Urothelium cell line (cell line): ENCODE measurements at regions not wholly inside any gene's neighbourhood (a gene's known extent, or its start where the extent isn't known, plus 50 kb on each side); places are given as distances from the start of the nearest gene placed in this dataset.
A peak's percentile ranks its signal among the peaks of the same experiment; 100 is the strongest.
"Not testable (repeated sequence)": the region's sequence is repeated elsewhere in the genome, so short reads cannot be mapped to it uniquely, and the experiment has no call there.

ENCODE experiments used
- DNase-seq: peaks from one replicate; pipeline ENCODE4 v3.0.0; 2011; ENCODE audit warnings: low spot score, mixed read lengths
- FAIRE-seq: peaks from 2 replicates; lab custom pipeline; 2011; peaks lifted over from hg19 to GRCh38; lab: Jason Lieb, UNC

DNA sequence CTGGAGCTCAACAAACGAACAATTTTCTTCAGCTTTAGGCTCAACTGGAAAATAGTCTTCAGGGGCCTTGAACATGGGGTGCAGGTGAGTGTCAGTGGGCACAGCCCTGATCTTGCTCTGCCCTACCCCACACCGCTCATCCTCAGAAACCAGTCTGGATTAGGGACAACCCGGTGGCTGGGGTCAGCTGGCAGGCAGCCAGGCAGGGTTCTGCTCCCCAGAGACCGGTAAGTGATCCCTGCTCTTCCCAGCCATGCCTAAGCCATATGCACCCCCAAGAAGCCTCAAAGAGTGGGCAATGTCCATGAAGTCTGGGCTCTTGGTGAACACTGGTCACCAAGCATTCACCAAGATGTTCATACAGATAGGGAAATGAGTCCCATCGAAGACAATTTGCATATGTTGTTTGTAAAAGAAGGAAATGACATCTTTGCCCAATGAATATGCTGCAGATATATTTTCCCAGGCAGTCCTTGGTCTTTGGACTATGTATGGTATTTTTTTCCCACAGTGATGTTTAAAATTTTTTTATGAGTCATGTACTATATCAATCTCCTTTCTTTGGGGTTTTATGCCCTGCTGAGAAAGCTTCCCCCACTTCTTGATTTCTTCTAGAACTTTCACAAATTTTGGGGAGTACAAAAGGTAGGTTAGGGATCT is 63.9 kb upstream of the VASH1 start:
- FAIRE-seq (no peak), DNase-seq (no peak)

DNA sequence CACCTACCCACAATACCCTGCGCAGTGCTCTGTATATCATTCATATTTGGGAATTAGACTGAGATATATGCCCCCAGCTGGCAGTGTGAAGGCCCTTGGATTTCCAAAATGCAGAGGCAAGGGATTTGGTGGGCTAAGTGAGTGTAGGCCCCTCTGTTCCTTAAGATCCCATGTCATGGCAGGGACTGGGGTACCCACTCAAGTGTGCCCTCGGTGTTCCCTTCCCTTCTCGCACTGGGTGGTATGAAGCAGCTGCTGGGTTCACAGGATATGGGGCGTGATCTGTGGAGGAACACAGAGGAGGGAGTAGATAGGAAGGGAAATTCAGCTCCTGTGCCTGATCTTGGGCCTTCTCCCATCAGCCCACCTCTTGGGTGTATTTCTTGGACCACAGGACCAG is 63.1 kb upstream of the VASH1 start:
- FAIRE-seq (no peak), DNase-seq (no peak)

DNA sequence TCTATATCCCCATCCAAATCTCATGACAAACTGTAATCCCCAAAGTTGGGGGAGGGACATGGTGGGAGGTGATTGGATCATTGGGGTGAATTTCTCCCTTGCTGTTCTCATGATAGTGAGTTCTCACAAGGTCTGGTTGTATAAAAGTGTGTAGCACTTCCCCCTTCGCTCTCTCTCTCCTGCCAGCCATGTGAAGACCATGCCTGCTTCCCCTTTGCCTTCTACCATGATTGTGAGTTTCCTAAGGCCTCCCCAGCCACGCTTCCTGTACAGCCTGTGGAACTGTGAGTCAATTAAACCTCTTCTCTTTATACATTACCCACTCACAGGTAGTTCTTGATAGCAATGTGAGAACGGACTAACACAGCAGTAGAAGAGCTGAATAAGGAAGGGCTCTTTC is 62.6 kb upstream of the VASH1 start:
- FAIRE-seq = no peak
- no peak for DNase-seq

DNA sequence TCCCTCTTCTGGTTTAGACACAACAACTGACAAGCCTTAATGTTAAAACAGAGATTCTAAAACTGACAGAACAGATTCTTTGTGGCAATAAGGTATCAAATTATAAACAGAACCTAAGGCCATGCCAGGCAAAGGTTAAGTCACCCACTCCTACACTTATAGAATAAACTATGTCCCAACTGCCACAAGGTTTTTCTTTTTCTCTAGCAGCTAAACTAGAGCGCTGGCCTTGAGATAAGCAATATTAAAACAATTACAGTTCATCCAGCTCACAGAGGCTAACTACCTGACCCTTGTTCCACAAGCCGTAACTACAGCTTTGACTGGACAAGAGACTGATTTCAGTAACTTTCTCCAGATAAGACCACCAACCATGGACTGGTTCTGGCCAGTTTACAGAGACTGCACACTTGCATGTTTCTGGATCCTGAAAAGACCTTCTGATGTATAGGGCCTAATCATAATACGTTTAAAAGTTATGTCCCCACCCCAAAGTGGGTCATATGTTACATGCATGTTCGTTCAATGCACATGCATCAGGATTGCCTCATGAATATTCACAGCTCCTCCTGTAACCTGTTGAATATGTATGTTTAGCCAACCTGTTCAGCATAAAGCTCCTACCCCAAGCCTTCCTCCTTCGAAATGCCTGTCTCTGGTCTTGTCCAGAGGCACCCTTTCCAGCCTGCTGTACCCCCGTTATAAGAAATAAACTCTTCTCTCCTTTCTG is 61.9 kb upstream of the VASH1 start:
- DNase-seq (no peak), FAIRE-seq (no peak)

DNA sequence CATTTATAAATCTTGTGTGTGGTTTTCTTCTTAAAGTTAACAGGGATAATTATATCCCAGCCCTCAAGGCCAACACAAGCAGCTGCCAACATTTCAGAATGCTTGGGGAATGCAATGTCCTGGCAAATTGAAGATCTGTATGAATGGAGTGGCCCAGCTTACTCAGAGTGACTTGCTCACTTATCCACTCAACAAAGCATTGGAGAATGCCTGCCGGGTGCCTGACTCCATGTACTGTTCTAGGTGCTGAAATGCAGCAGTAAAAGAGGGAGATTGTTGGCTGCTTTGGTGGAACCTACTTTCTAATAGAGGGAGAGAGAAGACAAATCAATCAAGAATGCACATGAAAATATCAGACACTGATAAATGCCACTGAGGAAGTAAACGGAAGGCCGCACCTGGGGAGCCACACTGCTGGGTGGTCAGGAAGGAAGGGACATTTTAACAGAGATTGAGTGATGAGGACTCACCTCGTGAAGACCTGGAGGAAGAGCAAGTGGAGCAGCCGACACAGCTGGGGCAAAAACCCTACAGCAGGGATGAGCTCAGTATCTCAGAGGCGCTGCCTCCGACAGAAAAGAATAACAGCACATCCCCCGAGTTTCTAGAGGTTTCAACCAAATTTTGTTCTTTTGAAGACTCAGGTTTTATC is 61.2 kb upstream of the VASH1 start:
- FAIRE-seq (no peak), DNase-seq (no peak)

DNA sequence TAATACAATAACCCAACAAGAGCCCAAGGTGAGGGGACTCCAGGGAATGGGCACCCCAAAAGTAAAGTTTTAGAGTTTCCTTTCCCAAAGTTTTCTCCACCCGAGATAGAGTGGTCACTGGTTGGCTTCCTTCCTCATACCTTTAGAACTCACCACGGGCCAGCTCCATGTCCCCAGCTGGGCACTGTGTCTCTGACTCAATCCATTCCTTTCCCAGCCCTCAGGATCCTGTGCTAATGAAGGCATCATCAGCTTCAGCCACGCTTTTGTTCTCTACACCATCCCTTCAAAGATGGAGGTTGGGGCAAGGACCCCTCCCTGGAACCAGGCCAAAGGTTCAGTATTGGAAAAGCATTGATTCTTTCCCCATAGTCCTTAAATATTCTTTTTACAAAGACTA is 59.8 kb upstream of the VASH1 start:
- no peak for FAIRE-seq
- DNase-seq = no peak

DNA sequence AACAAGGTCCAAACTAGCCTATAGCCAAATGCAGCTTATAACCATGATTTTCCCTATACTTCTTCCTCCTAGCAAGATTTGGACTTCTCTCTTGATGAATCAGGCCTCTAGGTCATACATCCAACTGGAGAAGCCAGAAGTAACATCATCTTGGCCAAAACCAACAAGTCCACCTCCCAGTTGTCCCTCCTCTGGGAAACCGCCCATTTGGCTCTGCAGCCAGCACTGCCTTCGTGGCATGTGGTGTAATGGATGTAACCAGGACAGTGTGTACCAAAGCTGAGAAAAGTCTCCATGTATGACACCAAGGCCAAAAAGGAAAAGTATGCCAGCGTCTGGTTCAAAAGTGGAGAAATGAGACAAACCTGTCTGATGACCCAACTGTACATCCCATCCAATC is 59.3 kb upstream of the VASH1 start:
- FAIRE-seq = peak; percentile 74
- no peak for DNase-seq

DNA sequence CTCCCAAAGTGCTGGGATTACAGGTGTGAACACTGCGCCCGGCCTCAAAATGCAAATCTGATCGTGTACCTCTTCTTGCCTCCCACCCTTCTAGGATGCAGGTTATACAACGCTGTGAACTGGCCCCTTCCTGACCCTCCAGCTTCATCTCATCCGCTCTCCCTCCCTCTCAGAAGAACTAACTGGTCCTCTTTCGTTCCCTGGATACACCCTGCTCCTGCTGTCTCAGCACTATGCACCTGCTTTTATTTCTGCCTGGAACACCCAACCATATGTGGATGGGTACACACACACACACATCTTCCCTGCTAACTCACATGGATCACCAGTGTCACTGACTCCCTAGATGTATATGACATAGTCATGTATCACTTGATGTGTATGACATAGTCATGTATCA is 56.1 kb upstream of the VASH1 start:
- FAIRE-seq = peak; percentile 97

DNA sequence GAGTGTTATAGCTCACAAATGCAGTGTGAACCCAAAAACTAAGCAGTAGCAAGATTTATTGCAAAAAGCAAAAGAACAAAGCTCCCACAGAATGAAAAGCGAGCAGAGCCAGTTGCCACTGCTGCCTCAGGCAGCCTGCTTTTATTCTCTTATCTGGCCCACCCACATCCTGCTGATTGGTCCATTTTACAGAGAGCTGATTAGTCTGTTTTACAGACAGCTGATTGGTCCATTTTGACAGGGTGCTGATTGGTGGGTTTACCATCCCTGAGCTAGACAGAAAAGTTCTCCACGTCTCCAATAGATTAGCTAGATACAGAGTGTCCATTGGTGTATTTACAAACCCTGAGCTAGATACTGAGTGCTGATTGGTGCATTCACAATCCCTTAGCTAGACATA is 55.1 kb upstream of the VASH1 start:
- not testable (repeated sequence) for DNase-seq, FAIRE-seq

More for the DNA sequence above, 56.1 kb upstream of the VASH1 start:
- no peak for DNase-seq

DNA sequence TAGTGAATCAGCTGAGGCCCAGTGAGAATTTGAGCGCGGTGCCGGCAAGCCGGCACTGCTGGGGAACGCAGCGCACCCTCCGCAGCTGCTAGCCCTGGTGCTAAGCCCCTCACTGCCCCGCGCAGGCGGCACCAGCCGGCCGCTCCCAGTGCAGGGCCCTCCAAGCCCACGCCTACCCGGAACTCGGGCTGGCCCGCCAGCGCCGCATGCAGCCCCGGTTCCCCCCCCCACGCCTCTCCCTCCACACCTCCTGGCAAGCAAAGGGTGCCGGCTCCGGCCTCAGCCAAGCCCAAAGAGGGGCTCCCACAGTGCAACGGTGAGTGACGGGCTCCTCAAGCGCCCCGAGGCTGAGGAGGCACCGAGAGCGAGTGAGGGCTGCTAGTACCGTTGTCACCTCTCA is 54.5 kb upstream of the VASH1 start:
- no peak for FAIRE-seq
- DNase-seq = no peak

DNA sequence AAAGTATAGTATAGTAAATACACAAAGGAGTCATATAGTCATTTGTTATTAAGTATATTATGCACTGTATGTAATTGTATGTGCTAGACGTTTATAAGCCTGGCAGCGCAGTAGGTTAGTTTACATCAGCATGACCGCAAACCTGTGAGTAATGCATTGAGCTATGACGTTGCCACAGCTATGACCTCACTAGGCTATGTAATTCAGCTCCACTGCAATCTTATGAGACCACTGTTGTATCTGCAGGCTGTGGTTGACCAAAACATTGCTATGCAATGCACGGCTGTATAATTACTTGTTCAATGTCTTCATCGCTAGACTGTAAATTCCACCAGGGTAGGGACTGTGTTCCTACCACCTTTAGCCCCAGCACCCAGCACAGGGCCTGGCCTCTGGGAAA is 53.2 kb upstream of the VASH1 start:
- no peak for DNase-seq
- FAIRE-seq = no peak

DNA sequence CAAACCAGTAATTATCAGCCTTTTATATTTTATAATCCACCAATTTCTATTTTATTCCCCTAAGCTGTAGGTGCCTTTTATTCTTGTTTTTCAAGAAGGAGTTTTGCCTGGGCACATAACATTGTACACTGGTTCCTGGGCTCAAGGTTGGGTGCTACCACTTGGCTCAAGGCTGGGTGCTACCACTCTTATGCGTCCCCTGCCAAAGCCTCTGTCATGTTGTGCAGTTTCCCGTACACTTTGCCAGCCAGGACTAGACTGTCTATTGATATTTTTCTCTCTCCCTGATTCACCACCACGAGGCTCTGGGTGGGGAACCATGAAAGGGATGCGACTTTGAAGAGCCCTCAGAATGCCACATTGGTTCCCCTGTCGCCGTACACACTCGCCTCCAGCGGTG is 52.5 kb upstream of the VASH1 start:
- DNase-seq (no peak), FAIRE-seq (no peak)

DNA sequence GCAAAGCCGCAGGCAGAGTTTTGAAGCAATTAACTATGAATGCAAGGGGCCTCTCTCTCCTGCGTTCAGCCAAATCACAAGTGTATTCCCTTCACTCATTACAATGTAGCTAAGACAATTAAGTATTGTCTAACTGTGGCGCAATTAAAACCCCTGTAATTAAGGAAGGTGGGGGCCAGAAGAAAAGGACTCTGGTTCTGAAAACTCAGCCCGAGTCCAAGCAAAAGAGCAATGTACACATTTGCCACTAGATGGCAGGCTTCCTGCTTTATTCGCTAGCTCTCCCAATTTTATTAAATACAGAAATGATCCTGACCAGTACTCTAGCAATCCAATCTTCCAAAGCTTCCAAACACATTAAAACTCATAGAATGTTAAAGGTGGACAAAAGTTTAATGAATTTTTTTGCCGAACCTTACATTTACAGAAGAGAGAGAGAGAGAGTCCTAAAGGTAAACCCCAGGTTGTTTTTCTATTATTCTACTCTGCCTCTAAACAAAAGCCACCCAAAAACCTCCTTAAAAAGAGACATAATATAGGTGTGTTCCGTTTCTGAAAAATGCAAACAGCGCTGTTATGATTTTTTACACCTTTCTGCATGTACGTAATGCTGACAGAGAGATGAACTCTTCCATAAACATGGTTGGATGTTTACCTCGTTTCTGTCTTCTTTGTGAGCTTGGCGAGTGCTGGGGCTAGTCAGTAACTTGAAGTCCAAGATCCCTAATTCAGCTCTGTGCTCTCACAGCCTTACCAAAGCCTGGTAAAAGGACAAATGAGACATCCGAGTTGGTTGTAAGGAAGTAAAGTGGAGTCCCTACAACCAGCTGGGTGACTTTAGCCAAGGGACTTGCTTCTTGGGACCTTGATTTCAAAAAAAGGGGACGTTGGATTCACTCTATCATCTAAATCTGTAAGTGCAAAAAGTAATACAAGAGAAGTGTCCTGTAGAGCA is 50.9 kb upstream of the VASH1 start:
- peak; percentile 62 for DNase-seq
- no peak for FAIRE-seq
